H9 (cell line): ENCODE measurements at regions not wholly inside any gene's neighbourhood (a gene's known extent, or its start where the extent isn't known, plus 50 kb on each side); places are given as distances from the start of the nearest gene placed in this dataset.

ENCODE experiments used
- DNase-seq: peaks from one replicate; pipeline ENCODE4 v3.0.0-alpha.2; 2017
- H2AFZ ChIP-seq: one replicate; pipeline ENCODE4 v1.6.1; 2013; ENCODE audit warnings: mild to moderate bottlenecking, low read length, control low read depth, moderate library complexity
- H2AK5ac ChIP-seq: 2 replicates; pipeline ENCODE4 v1.6.1; 2013; ENCODE audit warnings: low read length, control low read depth, mixed read lengths; ENCODE audit not compliant: insufficient read length
- H2BK120ac ChIP-seq: one replicate; pipeline ENCODE4 v1.6.1; 2013; ENCODE audit warnings: low read depth, mild to moderate bottlenecking, low read length, control low read depth, inconsistent platforms; ENCODE audit not compliant: poor library complexity, severe bottlenecking
- H2BK12ac ChIP-seq: 2 replicates; pipeline ENCODE4 v1.6.1; 2013; ENCODE audit warnings: low read length, control low read depth, mixed read lengths, low read depth; ENCODE audit not compliant: insufficient read length
- H2BK15ac ChIP-seq: 2 replicates; pipeline ENCODE4 v1.6.1; 2013; ENCODE audit warnings: low read depth, low read length, control low read depth
- H2BK20ac ChIP-seq: one replicate; pipeline ENCODE4 v1.6.1; 2013; ENCODE audit warnings: low read depth, mild to moderate bottlenecking, low read length, control low read depth, inconsistent platforms; ENCODE audit not compliant: poor library complexity, severe bottlenecking
- H2BK5ac ChIP-seq: 2 replicates; pipeline ENCODE4 v1.6.1; 2013; ENCODE audit warnings: low read length, control low read depth, mixed read lengths; ENCODE audit not compliant: insufficient read length
- H3K14ac ChIP-seq: 2 replicates; pipeline ENCODE4 v1.6.1; 2013; ENCODE audit warnings: low read length, control low read depth; ENCODE audit not compliant: insufficient read depth
- H3K18ac ChIP-seq: 2 replicates; pipeline ENCODE4 v1.6.1; 2013; ENCODE audit warnings: low read depth, mild to moderate bottlenecking, mixed read lengths, low read length, control low read depth; ENCODE audit not compliant: insufficient read length
- H3K23ac ChIP-seq: 2 replicates; pipeline ENCODE4 v1.6.1; 2013; ENCODE audit warnings: low read length, control low read depth, mixed read lengths, low read depth; ENCODE audit not compliant: insufficient read length
- H3K23me2 ChIP-seq: 2 replicates; pipeline ENCODE4 v1.6.1; 2013; ENCODE audit warnings: low read depth, mild to moderate bottlenecking, mixed read lengths, low read length, control low read depth; ENCODE audit not compliant: insufficient read length, poor library complexity, severe bottlenecking
- H3K27ac ChIP-seq: 2 replicates; pipeline ENCODE4 v1.5.1; 2013; ENCODE audit warnings: low read length, control low read depth, mixed read lengths, low read depth; ENCODE audit not compliant: insufficient read length
- H3K27me3 ChIP-seq: 2 replicates; pipeline ENCODE4 v1.6.1; 2013; ENCODE audit warnings: low read length, control low read depth, inconsistent platforms; ENCODE audit not compliant: insufficient read depth
- H3K4ac ChIP-seq: 2 replicates; pipeline ENCODE4 v1.6.1; 2013; ENCODE audit warnings: low read depth, mild to moderate bottlenecking, control low read depth, inconsistent platforms, low read length, moderate library complexity
- H3K4me1 ChIP-seq: 2 replicates; pipeline ENCODE4 v1.6.1; 2013; ENCODE audit warnings: low read length, control low read depth, inconsistent platforms; ENCODE audit not compliant: insufficient read depth
- H3K4me2 ChIP-seq: 2 replicates; pipeline ENCODE4 v1.6.1; 2013; ENCODE audit warnings: low read length, control low read depth, mixed read lengths; ENCODE audit not compliant: insufficient read length, insufficient read depth
- H3K56ac ChIP-seq: 2 replicates; pipeline ENCODE4 v1.6.1; 2013; ENCODE audit warnings: low read depth, mild to moderate bottlenecking, mixed read lengths, low read length, control low read depth; ENCODE audit not compliant: insufficient read length
- H3K79me1 ChIP-seq: 2 replicates; pipeline ENCODE4 v1.6.1; 2013; ENCODE audit warnings: low read depth, mild to moderate bottlenecking, moderate library complexity, low read length, control low read depth, inconsistent platforms; ENCODE audit not compliant: insufficient read depth, poor library complexity, severe bottlenecking
- H3K79me2 ChIP-seq: 2 replicates; pipeline ENCODE4 v1.6.1; 2013; ENCODE audit warnings: low read length, control low read depth, inconsistent platforms; ENCODE audit not compliant: insufficient read depth
- H3K9ac ChIP-seq: 2 replicates; pipeline ENCODE4 v1.6.1; 2013; ENCODE audit warnings: low read length, control low read depth, mixed read lengths; ENCODE audit not compliant: insufficient read length; ENCODE audit errors: extremely low read depth
- H3K9me3 ChIP-seq: one replicate; pipeline ENCODE4 v1.6.1; 2013; ENCODE audit warnings: low read depth, low read length, inconsistent platforms; ENCODE audit not compliant: control insufficient read depth
- H3T11ph ChIP-seq: one replicate; pipeline ENCODE4 v1.6.1; 2013; ENCODE audit warnings: mild to moderate bottlenecking, low read length, control low read depth, inconsistent platforms
- H4K20me1 ChIP-seq: one replicate; pipeline ENCODE4 v1.6.1; 2013; ENCODE audit not compliant: control insufficient read depth, insufficient read length, insufficient read depth
- H4K5ac ChIP-seq: 2 replicates; pipeline ENCODE4 v1.6.1; 2013; ENCODE audit warnings: low read depth, mild to moderate bottlenecking, mixed read lengths, low read length, control low read depth; ENCODE audit not compliant: insufficient read length
- H4K8ac ChIP-seq: replicated peaks from 2 replicates; pipeline ENCODE4 v1.6.1; 2013; ENCODE audit warnings: low read length, control low read depth, mixed read lengths, low read depth; ENCODE audit not compliant: insufficient read length
- H4K91ac ChIP-seq: 2 replicates; pipeline ENCODE4 v1.6.1; 2013; ENCODE audit warnings: low read depth, mild to moderate bottlenecking, moderate library complexity, mixed read lengths, low read length, control low read depth; ENCODE audit not compliant: insufficient read length
- H3K27ac Mint-ChIP-seq, 3 experiments: 2 replicates in 2 of 3; 3 replicates in 1 of 3; pipeline ENCODE4 v1.8.0; 2020 to 2021; ENCODE audit warnings: mixed read lengths in 3 of 3, mild to moderate bottlenecking in 1 of 3, moderate library complexity in 1 of 3
- H3K27me3 Mint-ChIP-seq: 2 replicates; pipeline ENCODE4 v1.8.0; 2021; ENCODE audit warnings: low read depth, mild to moderate bottlenecking, moderate library complexity, mixed read lengths
- H3K36me3 Mint-ChIP-seq, 3 experiments: 2 replicates in 2 of 3; 3 replicates in 1 of 3; pipeline ENCODE4 v1.8.0; 2020 to 2021; ENCODE audit warnings: low read depth in 3 of 3, mixed read lengths in 3 of 3; ENCODE audit not compliant: insufficient read depth in 1 of 3
- H3K4me1 Mint-ChIP-seq, 2 experiments: 2 replicates each; pipeline ENCODE4 v1.8.0; 2020; ENCODE audit warnings: mixed read lengths in 2 of 2
- H3K4me3 Mint-ChIP-seq, 2 experiments: 2 replicates in 1 of 2; 3 replicates in 1 of 2; pipeline ENCODE4 v1.8.0; 2020 to 2021; ENCODE audit warnings: mild to moderate bottlenecking in 2 of 2, mixed read lengths in 2 of 2, moderate library complexity in 1 of 2
- H3K9me3 Mint-ChIP-seq, 2 experiments: 2 replicates in 1 of 2; 3 replicates in 1 of 2; pipeline ENCODE4 v1.8.0; 2020; ENCODE audit warnings: mild to moderate bottlenecking in 2 of 2, mixed read lengths in 2 of 2, moderate library complexity in 1 of 2
- CTCF ChIP-seq: fragments of 200-600 bp; sonication (generic); conservative IDR thresholded peaks from 3 replicates; pipeline ENCODE4 v1.8.0; 2021; ENCODE audit warnings: antibody characterized with exemption, mild to moderate bottlenecking
- WGBS: extraction: QIAGEN DNeasy Blood & Tissue Kit; methylation state at CpG from one replicate; pipeline ENCODE4 v1.1.7; 2013; ENCODE audit warnings: missing lambda C conversion rate, low lambda C conversion rate, mixed read lengths; ENCODE audit not compliant: insufficient read length; ENCODE audit errors: extremely low coverage; 5-methylcytosine and 5-hydroxymethylcytosine counted together

- H4K5ac ChIP-seq: no peak overlapping the region
- H2BK15ac ChIP-seq: no peak overlapping the region
- no peak overlapping the region for H3K56ac ChIP-seq
- H4K91ac ChIP-seq: no peak overlapping the region
- no peak overlapping the region for H3K14ac ChIP-seq
- H3K23me2 ChIP-seq: no peaks in the 10 kb centered on the region
- WGBS: no CpG with 5 or more reads among the region's 2 CpGs
- H3K4me2 ChIP-seq: no peak overlapping the region
- H4K20me1 ChIP-seq: no peaks in the 10 kb centered on the region
- no peak overlapping the region for H2BK12ac ChIP-seq
- no peaks in the 10 kb centered on the region for H3K27me3 Mint-ChIP-seq
- H3K23ac ChIP-seq: no peak overlapping the region
- no peak overlapping the region for H2BK120ac ChIP-seq
- no peak for TF ChIP-seq CTCF
- H2BK20ac ChIP-seq: no peak overlapping the region
- no peak overlapping the region for H3T11ph ChIP-seq
- H3K79me2 ChIP-seq: no peaks in the 10 kb centered on the region
- DNase-seq: no peak
- H3K4me1 ChIP-seq: no peaks in the 10 kb centered on the region
- H4K8ac ChIP-seq: no peak overlapping the region
- H3K27ac ChIP-seq: no peak overlapping the region
- no peak overlapping the region for H2AFZ ChIP-seq
- no peak overlapping the region for H3K18ac ChIP-seq
- no peak overlapping the region for H3K27ac Mint-ChIP-seq
- H2BK5ac ChIP-seq: no peak overlapping the region
- no peak overlapping the region for H3K4ac ChIP-seq
- no peaks in the 10 kb centered on the region for H3K9me3 Mint-ChIP-seq
- H3K9me3 ChIP-seq: no peaks in the 10 kb centered on the region
- H3K36me3 Mint-ChIP-seq: no peaks in the 10 kb centered on the region
- H3K9ac ChIP-seq: no peak overlapping the region
- no peak overlapping the region for H2AK5ac ChIP-seq
- H3K79me1 ChIP-seq: no peaks in the 10 kb centered on the region
- H3K27me3 ChIP-seq: no peaks in the 10 kb centered on the region
- peaks cover 0 to 8% of the 10 kb centered on the region in 2 experiments; a peak in 1 of 4 replicates for H3K4me1 Mint-ChIP-seq
- no peak overlapping the region for H3K4me3 Mint-ChIP-seq
Measured at GRCh38 chr3:107275511-107275910, 101.7 kb upstream of the CCDC54 start.
